MCF 10A (cell line): ENCODE measurements at regions not wholly inside any gene's neighbourhood (a gene's known extent, or its start where the extent isn't known, plus 50 kb on each side); places are given as distances from the start of the nearest gene placed in this dataset.
"Not testable (repeated sequence)": the region's sequence is repeated elsewhere in the genome, so short reads cannot be mapped to it uniquely, and the experiment has no call there.

Experiments used
- BruUV-seq: library from RNA; stranded (reverse); fragments of 400-500 nt; replicated peaks from 2 replicates; lab custom pipeline; 2021; lab: Mats Ljungman, UMichigan
- CTCF ChIA-PET: fragments of 300-600 bp; sonication (Branson Sonifier 250); formaldehyde crosslinking; extraction: SDS; loops from one replicate; lab custom pipeline; 2021; ENCODE audit warnings: antibody characterized with exemption, inconsistent platforms; lab: Yijun Ruan, JAX
- POLR2A ChIA-PET: fragments of 300-600, 350-650 bp; sonication (Branson Sonifier 250); formaldehyde crosslinking; extraction: SDS; loops from one replicate; lab custom pipeline; 2020; ENCODE audit warnings: antibody characterized with exemption, inconsistent platforms; lab: Yijun Ruan, JAX
- DNase-seq: peaks from one replicate; pipeline ENCODE4 v3.0.0-alpha.2; 2018; ENCODE audit not compliant: unreplicated experiment
- H3K27ac Mint-ChIP-seq: one replicate; pipeline ENCODE4 v1.8.0; 2022; ENCODE audit warnings: mild to moderate bottlenecking, low read depth, mixed read lengths; ENCODE audit not compliant: unreplicated experiment
- H3K27me3 Mint-ChIP-seq: one replicate; pipeline ENCODE4 v1.8.0; 2022; ENCODE audit warnings: mixed read lengths; ENCODE audit not compliant: insufficient read depth, unreplicated experiment
- H3K36me3 Mint-ChIP-seq: one replicate; pipeline ENCODE4 v1.8.0; 2022; ENCODE audit warnings: mild to moderate bottlenecking, moderate library complexity, mixed read lengths; ENCODE audit not compliant: insufficient read depth, unreplicated experiment
- H3K4me1 Mint-ChIP-seq: one replicate; pipeline ENCODE4 v1.8.0; 2022; ENCODE audit warnings: mixed read lengths; ENCODE audit not compliant: insufficient read depth, unreplicated experiment
- H3K4me3 Mint-ChIP-seq: one replicate; pipeline ENCODE4 v1.8.0; 2022; ENCODE audit warnings: mild to moderate bottlenecking, moderate library complexity, mixed read lengths; ENCODE audit not compliant: unreplicated experiment
- H3K9me3 Mint-ChIP-seq: one replicate; pipeline ENCODE4 v1.8.0; 2022; ENCODE audit warnings: mixed read lengths; ENCODE audit not compliant: unreplicated experiment
- CTCF ChIP-seq: fragments of 200-600 bp; IDR thresholded peaks from one replicate; pipeline ENCODE4 v1.8.0; 2022; ENCODE audit warnings: antibody characterized with exemption, mild to moderate bottlenecking; ENCODE audit not compliant: unreplicated experiment
- intact Hi-C: fragments of 100-400 bp; cut with micrococcal nuclease; formaldehyde crosslinking; loops from 2 replicates; pipeline ENCODE4 v1.14.1; 2022

DNA sequence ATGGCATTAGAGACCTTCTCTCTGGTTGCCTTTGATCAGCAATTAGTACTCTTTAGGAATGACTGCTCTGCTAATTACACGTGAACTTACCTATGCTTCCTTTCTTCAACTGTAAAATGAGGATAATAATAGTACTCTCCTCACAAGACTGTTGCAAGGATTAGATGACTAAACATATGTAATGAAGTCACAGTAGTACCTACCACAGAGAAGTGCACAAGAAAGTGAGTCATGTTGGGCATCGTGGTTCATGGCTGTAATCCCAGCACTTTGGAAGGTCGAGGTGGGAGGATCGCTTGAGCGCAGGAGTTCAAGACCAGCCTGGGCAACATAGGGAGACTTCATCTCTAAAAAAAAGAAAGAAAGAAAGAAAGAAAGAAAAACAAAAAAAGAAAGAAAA is 68.1 kb upstream of the AK4 start:
- no TSS peak for BruUV-seq
- Mint-ChIP-seq H3K4me3 (no peak overlapping the region), H3K36me3 (no peaks in the 10 kb centered on the region), H3K4me1 (peaks cover 13% of the 10 kb centered on the region), H3K27ac (no peak overlapping the region), H3K9me3 (no peaks in the 10 kb centered on the region), H3K27me3 (no peaks in the 10 kb centered on the region)
- CTCF ChIA-PET = no interaction called here
- POLR2A ChIA-PET = no interaction called here
- intact Hi-C loops = loop anchor here (5.0 kb wide), 1 partner anchor 607 kb away; no protein-coding TSS in a partner anchor
- peak; percentile 79 for DNase-seq
- no peak for TF ChIP-seq CTCF

- DNase-seq = no peak
- POLR2A ChIA-PET = interaction anchor here (1.0 kb wide), 1 partner anchor 58 kb away, joined by 4 read pairs; no protein-coding TSS in a partner anchor
- TF ChIP-seq CTCF = no peak
- H3K36me3 Mint-ChIP-seq = no peaks in the 10 kb centered on the region
- peaks cover 13% of the 10 kb centered on the region for H3K4me1 Mint-ChIP-seq
- H3K9me3 Mint-ChIP-seq = no peaks in the 10 kb centered on the region
- H3K4me3 Mint-ChIP-seq = no peak overlapping the region
- H3K27ac Mint-ChIP-seq = no peak overlapping the region
- CTCF ChIA-PET = no interaction called here
- BruUV-seq = no TSS peak
- H3K27me3 Mint-ChIP-seq = no peaks in the 10 kb centered on the region
- intact Hi-C loops = no loop called here
These were observed 65.5 kb upstream of the AK4 start for GRCh38 chr1:65082346-65083040.

DNA sequence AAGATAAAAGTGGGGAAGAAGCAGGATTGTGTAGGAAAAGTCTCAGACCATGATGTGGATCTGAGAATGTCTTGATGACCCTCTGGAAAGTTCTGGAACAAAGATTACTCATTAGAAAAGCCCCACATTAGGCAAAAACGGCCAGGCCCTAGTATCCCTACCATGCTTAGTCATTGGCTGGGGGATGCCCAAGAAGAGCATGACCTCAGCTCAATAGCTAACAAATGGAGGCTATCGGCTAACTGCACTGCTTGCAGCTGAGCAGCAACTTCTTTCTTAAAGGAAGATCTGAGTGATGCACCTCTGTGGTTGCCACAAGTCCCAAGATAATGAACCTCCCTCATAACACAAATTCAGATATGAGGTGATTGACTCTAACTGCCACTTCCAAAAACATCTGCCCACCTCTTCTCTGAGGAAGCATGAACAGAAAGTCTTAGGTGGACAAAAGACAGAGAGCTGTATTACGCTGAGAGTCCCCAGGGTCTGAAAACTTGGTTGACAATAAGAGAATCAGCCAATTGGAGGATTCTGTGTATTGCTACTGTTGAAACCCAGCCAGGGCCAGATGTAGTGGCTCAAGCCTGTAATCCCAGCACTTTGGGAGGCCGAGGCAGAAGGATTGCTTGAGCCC is 64.6 kb upstream of the AK4 start:
- DNase-seq = peak; percentile 15
- Mint-ChIP-seq H3K27me3 (no peaks in the 10 kb centered on the region), H3K4me3 (no peak overlapping the region), H3K27ac (no peak overlapping the region), H3K9me3 (no peaks in the 10 kb centered on the region), H3K4me1 (peaks cover 13% of the 10 kb centered on the region), H3K36me3 (no peaks in the 10 kb centered on the region)
- CTCF ChIA-PET = interaction anchor here (0.6 to 0.7 kb wide), 2 partner anchors 8 to 133 kb away, joined by 3 to 4 read pairs; no protein-coding TSS in a partner anchor
- no TSS peak for BruUV-seq
- POLR2A ChIA-PET = interaction anchor here (1.0 kb wide), 1 partner anchor 58 kb away, joined by 4 read pairs; no protein-coding TSS in a partner anchor
- intact Hi-C loops = no loop called here
- TF ChIP-seq CTCF = no peak

GRCh38 chr1:65084066-65084465 is 63.9 kb upstream of the AK4 start:
- H3K4me3 Mint-ChIP-seq = no peak overlapping the region
- no peak for DNase-seq
- BruUV-seq = no TSS peak
- intact Hi-C loops = no loop called here
- no peak for TF ChIP-seq CTCF
- POLR2A ChIA-PET = no interaction called here
- peaks cover 13% of the 10 kb centered on the region for H3K4me1 Mint-ChIP-seq
- H3K9me3 Mint-ChIP-seq = no peaks in the 10 kb centered on the region
- H3K36me3 Mint-ChIP-seq = no peaks in the 10 kb centered on the region
- no peak overlapping the region for H3K27ac Mint-ChIP-seq
- CTCF ChIA-PET = interaction anchor here (0.6 kb wide), 1 partner anchor 132 kb away, joined by 4 read pairs; no protein-coding TSS in a partner anchor
- H3K27me3 Mint-ChIP-seq = no peaks in the 10 kb centered on the region

DNA sequence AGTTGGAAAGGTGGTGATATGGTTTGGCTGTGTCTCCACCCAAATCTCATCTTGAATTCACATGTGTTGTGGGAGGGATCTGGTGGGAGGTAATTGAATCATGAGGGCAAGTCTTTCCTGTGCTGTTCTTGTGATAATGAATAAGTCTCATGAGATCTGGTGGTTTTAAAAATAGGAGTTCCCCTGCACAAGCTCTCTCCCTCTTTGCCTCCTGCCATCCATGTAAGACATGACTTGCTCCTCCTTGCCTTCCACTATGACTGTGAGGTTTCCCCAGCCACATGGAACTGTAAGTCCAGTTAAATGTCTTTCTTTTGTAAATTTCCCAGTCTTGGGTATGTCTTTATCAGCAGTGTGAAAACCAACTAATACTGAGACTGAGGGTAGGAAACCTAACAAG is 60.5 kb upstream of the AK4 start:
- intact Hi-C loops, H3K4me3 Mint-ChIP-seq, H3K27me3 Mint-ChIP-seq, H3K9me3 Mint-ChIP-seq, BruUV-seq, POLR2A ChIA-PET, H3K4me1 Mint-ChIP-seq, H3K27ac Mint-ChIP-seq, DNase-seq, H3K36me3 Mint-ChIP-seq: not testable (repeated sequence)
- CTCF ChIA-PET = interaction anchor here (0.9 kb wide), 1 partner anchor 169 kb away, joined by 4 read pairs; no protein-coding TSS in a partner anchor
